ENCODE measurements at regions not wholly inside any gene's neighbourhood (a gene's known extent, or its start where the extent isn't known, plus 50 kb on each side); places are given as distances from the start of the nearest gene placed in this dataset.

- no peak overlapping the region for H3K27ac ChIP-seq (ENCODE audit: low read length)
- WGBS (ENCODE audit: insufficient coverage, insufficient read length), result no CpG with 5 or more reads among the region's 5 CpGs
- H3K4me1 ChIP-seq (ENCODE audit: control insufficient read depth, insufficient read depth, low read length), result no peaks in the 10 kb centered on the region
- H3K27me3 ChIP-seq (ENCODE audit: control insufficient read depth, insufficient read depth, low read length), result no peaks in the 10 kb centered on the region
- no peak overlapping the region for H3K4me3 ChIP-seq (ENCODE audit: low read length)
- H3K36me3 ChIP-seq (ENCODE audit: control insufficient read depth, insufficient read depth, low read length), result no peaks in the 10 kb centered on the region
- no peak for DNase-seq (ENCODE audit: low read depth, low spot score)
- no peaks in the 10 kb centered on the region for H3K9me3 ChIP-seq (ENCODE audit: control insufficient read depth, insufficient read depth, low read length)
Observed at GRCh38 chr6:3656076-3656475, 95.4 kb downstream of the PXDC1 start.

GRCh38 chr6:3654898-3655297 is 96.6 kb downstream of the PXDC1 start:
- Histone ChIP-seq H3K27me3 (ENCODE audit: control insufficient read depth, insufficient read depth, low read length) (no peaks in the 10 kb centered on the region), H3K9me3 (ENCODE audit: control insufficient read depth, insufficient read depth, low read length) (no peaks in the 10 kb centered on the region), H3K4me1 (ENCODE audit: control insufficient read depth, insufficient read depth, low read length) (no peaks in the 10 kb centered on the region), H3K27ac (ENCODE audit: low read length) (no peak overlapping the region), H3K36me3 (ENCODE audit: control insufficient read depth, insufficient read depth, low read length) (no peaks in the 10 kb centered on the region), H3K4me3 (ENCODE audit: low read length) (no peak overlapping the region)
- WGBS (ENCODE audit: insufficient coverage, insufficient read length), result no CpG with 5 or more reads among the region's 4 CpGs
- no peak for DNase-seq (ENCODE audit: low read depth, low spot score)

- Histone ChIP-seq H3K4me3 (ENCODE audit: low read length) (no peak overlapping the region), H3K27me3 (ENCODE audit: control insufficient read depth, insufficient read depth, low read length) (no peaks in the 10 kb centered on the region)
- WGBS (ENCODE audit: insufficient coverage, insufficient read length), result no CpG with 5 or more reads among the region's 12 CpGs
Observed at GRCh38 chr6:3654436-3654835, 97.1 kb downstream of the PXDC1 start.

GRCh38 chr6:3653528-3654070 is 97.9 kb downstream of the PXDC1 start:
- no peak for DNase-seq (ENCODE audit: low read depth, low spot score)
- H3K36me3 ChIP-seq (ENCODE audit: control insufficient read depth, insufficient read depth, low read length), result no peaks in the 10 kb centered on the region
- no peaks in the 10 kb centered on the region for H3K9me3 ChIP-seq (ENCODE audit: control insufficient read depth, insufficient read depth, low read length)
- H3K27me3 ChIP-seq (ENCODE audit: control insufficient read depth, insufficient read depth, low read length), result no peaks in the 10 kb centered on the region
- H3K4me1 ChIP-seq (ENCODE audit: control insufficient read depth, insufficient read depth, low read length), result no peaks in the 10 kb centered on the region
- no peak overlapping the region for H3K27ac ChIP-seq (ENCODE audit: low read length)
- no peak overlapping the region for H3K4me3 ChIP-seq (ENCODE audit: low read length)
- no CpG with 5 or more reads among the region's 6 CpGs for WGBS (ENCODE audit: insufficient coverage, insufficient read length)

More at GRCh38 chr6:3654436-3654835, 97.1 kb downstream of the PXDC1 start:
- no peak overlapping the region for H3K27ac ChIP-seq (ENCODE audit: low read length)
- no peaks in the 10 kb centered on the region for H3K36me3 ChIP-seq (ENCODE audit: control insufficient read depth, insufficient read depth, low read length)
- no peaks in the 10 kb centered on the region for H3K9me3 ChIP-seq (ENCODE audit: control insufficient read depth, insufficient read depth, low read length)
- no peak for DNase-seq (ENCODE audit: low read depth, low spot score)
- H3K4me1 ChIP-seq (ENCODE audit: control insufficient read depth, insufficient read depth, low read length), result no peaks in the 10 kb centered on the region

GRCh38 chr6:3651698-3652229 is 99.7 kb downstream of the PXDC1 start:
- H3K9me3 ChIP-seq (ENCODE audit: control insufficient read depth, insufficient read depth, low read length), result no peaks in the 10 kb centered on the region

GRCh38 chr6:3650959-3651697 is 100.4 kb downstream of the PXDC1 start:
- no peak overlapping the region for H3K27ac ChIP-seq (ENCODE audit: low read length)
- WGBS (ENCODE audit: insufficient coverage, insufficient read length), result no CpG with 5 or more reads among the region's 15 CpGs
- no peaks in the 10 kb centered on the region for H3K9me3 ChIP-seq (ENCODE audit: control insufficient read depth, insufficient read depth, low read length)
- DNase-seq (ENCODE audit: low read depth, low spot score), result no peak
- H3K4me3 ChIP-seq (ENCODE audit: low read length), result no peak overlapping the region
- H3K36me3 ChIP-seq (ENCODE audit: control insufficient read depth, insufficient read depth, low read length), result no peaks in the 10 kb centered on the region; the same call in 1 of the 2 replicates
- H3K4me1 ChIP-seq (ENCODE audit: control insufficient read depth, insufficient read depth, low read length), result 0 out of 2 replicates have a peak, but pooled peaks cover 1% of the 10 kb centered on the region
- no peaks in the 10 kb centered on the region for H3K27me3 ChIP-seq (ENCODE audit: control insufficient read depth, insufficient read depth, low read length)

More at GRCh38 chr6:3651698-3652229, 99.7 kb downstream of the PXDC1 start:
- DNase-seq (ENCODE audit: low read depth, low spot score), result no peak
- Histone ChIP-seq H3K4me1 (ENCODE audit: control insufficient read depth, insufficient read depth, low read length) (0 out of 2 replicates have a peak, but pooled peaks cover 1% of the 10 kb centered on the region), H3K36me3 (ENCODE audit: control insufficient read depth, insufficient read depth, low read length) (no peaks in the 10 kb centered on the region; the same call in 1 of the 2 replicates), H3K27me3 (ENCODE audit: control insufficient read depth, insufficient read depth, low read length) (no peaks in the 10 kb centered on the region), H3K27ac (ENCODE audit: low read length) (no peak overlapping the region), H3K4me3 (ENCODE audit: low read length) (no peak overlapping the region)
- no CpG with 5 or more reads among the region's 12 CpGs for WGBS (ENCODE audit: insufficient coverage, insufficient read length)

GRCh38 chr6:3650076-3650958 is 101.2 kb downstream of the PXDC1 start:
- no CpG with 5 or more reads among the region's 17 CpGs for WGBS (ENCODE audit: insufficient coverage, insufficient read length)
- H3K9me3 ChIP-seq (ENCODE audit: control insufficient read depth, insufficient read depth, low read length), result no peaks in the 10 kb centered on the region
- no peak for DNase-seq (ENCODE audit: low read depth, low spot score)

GRCh38 chr6:3648724-3649123 is 102.8 kb downstream of the PXDC1 start:
- WGBS (ENCODE audit: insufficient coverage, insufficient read length), result no CpG with 5 or more reads among the region's 2 CpGs
- H3K4me1 ChIP-seq (ENCODE audit: control insufficient read depth, insufficient read depth, low read length), result 0 out of 2 replicates have a peak, but pooled peaks cover 1% of the 10 kb centered on the region
- DNase-seq (ENCODE audit: low read depth, low spot score), result no peak

More at GRCh38 chr6:3650076-3650958, 101.2 kb downstream of the PXDC1 start:
- H3K27ac ChIP-seq (ENCODE audit: low read length), result no peak overlapping the region
- no peak overlapping the region for H3K4me3 ChIP-seq (ENCODE audit: low read length)
- H3K36me3 ChIP-seq (ENCODE audit: control insufficient read depth, insufficient read depth, low read length), result no peaks in the 10 kb centered on the region; the same call in 1 of the 2 replicates
- no peaks in the 10 kb centered on the region for H3K27me3 ChIP-seq (ENCODE audit: control insufficient read depth, insufficient read depth, low read length)
- H3K4me1 ChIP-seq (ENCODE audit: control insufficient read depth, insufficient read depth, low read length), result 0 out of 2 replicates have a peak, but pooled peaks cover 1% of the 10 kb centered on the region

GRCh38 chr6:3646616-3647362 is 104.7 kb downstream of the PXDC1 start:
- Histone ChIP-seq H3K27ac (ENCODE audit: low read length) (no peak overlapping the region), H3K9me3 (ENCODE audit: control insufficient read depth, insufficient read depth, low read length) (no peaks in the 10 kb centered on the region)
- no CpG with 5 or more reads among the region's 27 CpGs for whole genome bisulfite sequencing (ENCODE audit: insufficient coverage, insufficient read length)

More at GRCh38 chr6:3648724-3649123, 102.8 kb downstream of the PXDC1 start:
- no peaks in the 10 kb centered on the region for H3K9me3 ChIP-seq (ENCODE audit: control insufficient read depth, insufficient read depth, low read length)
- no peaks in the 10 kb centered on the region for H3K27me3 ChIP-seq (ENCODE audit: control insufficient read depth, insufficient read depth, low read length)
- no peak overlapping the region for H3K27ac ChIP-seq (ENCODE audit: low read length)
- no peaks in the 10 kb centered on the region; the same call in 1 of the 2 replicates for H3K36me3 ChIP-seq (ENCODE audit: control insufficient read depth, insufficient read depth, low read length)
- no peak overlapping the region for H3K4me3 ChIP-seq (ENCODE audit: low read length)

More at GRCh38 chr6:3646616-3647362, 104.7 kb downstream of the PXDC1 start:
- DNase-seq (ENCODE audit: low read depth, low spot score), result no peak
- Histone ChIP-seq H3K27me3 (ENCODE audit: control insufficient read depth, insufficient read depth, low read length) (no peaks in the 10 kb centered on the region), H3K4me1 (ENCODE audit: control insufficient read depth, insufficient read depth, low read length) (0 out of 2 replicates have a peak, but pooled peaks cover 1% of the 10 kb centered on the region), H3K4me3 (ENCODE audit: low read length) (no peak overlapping the region), H3K36me3 (ENCODE audit: control insufficient read depth, insufficient read depth, low read length) (no peaks in the 10 kb centered on the region; the same call in 1 of the 2 replicates)
